Esophagus (tissue), 2 donors: ENCODE measurements at regions not wholly inside any gene's neighbourhood (a gene's known extent, or its start where the extent isn't known, plus 50 kb on each side); places are given as distances from the start of the nearest gene placed in this dataset.

Experiments used
- H3K27ac ChIP-seq, 2 donors: one replicate each; pipeline ENCODE4 v1.5.1; 2013; ENCODE audit warnings: low read depth in 2 of 2, mild to moderate bottlenecking in 2 of 2, inconsistent platforms in 1 of 2, low read length in 1 of 2, moderate library complexity in 1 of 2
- H3K27me3 ChIP-seq, 2 donors: one replicate each; pipeline ENCODE4 v1.6.1; 2013; ENCODE audit warnings: low read length in 2 of 2, control low read depth in 1 of 2, mild to moderate bottlenecking in 1 of 2; ENCODE audit not compliant: insufficient read depth in 2 of 2, control insufficient read depth in 1 of 2
- H3K36me3 ChIP-seq, 2 donors: one replicate each; pipeline ENCODE4 v1.6.1; 2013; ENCODE audit warnings: low read length in 1 of 2; ENCODE audit not compliant: control insufficient read depth in 2 of 2, insufficient read depth in 2 of 2
- H3K4me1 ChIP-seq, 2 donors: one replicate each; pipeline ENCODE4 v1.6.1; 2013; ENCODE audit warnings: low read length in 1 of 2; ENCODE audit not compliant: control insufficient read depth in 2 of 2, insufficient read depth in 2 of 2
- H3K4me3 ChIP-seq, 2 donors: one replicate each; pipeline ENCODE4 v1.5.1; 2013; ENCODE audit warnings: low read length in 2 of 2, mild to moderate bottlenecking in 2 of 2, low read depth in 1 of 2, moderate library complexity in 1 of 2
- H3K9me3 ChIP-seq, 2 donors: one replicate each; pipeline ENCODE4 v1.6.1; 2013; ENCODE audit warnings: mild to moderate bottlenecking in 2 of 2, low read depth in 1 of 2, low read length in 1 of 2, moderate library complexity in 1 of 2; ENCODE audit not compliant: control insufficient read depth in 2 of 2, insufficient read depth in 1 of 2
- WGBS, 2 donors: extraction: QIAGEN DNeasy Blood & Tissue Kit; methylation state at CpG; one replicate each; pipeline ENCODE4 v1.1.7; 2013; 5-methylcytosine and 5-hydroxymethylcytosine counted together
- donor health status: healthy with polysubstance abuse.
- donor health status: Bipolar disorder and iron deficiency.

DNA sequence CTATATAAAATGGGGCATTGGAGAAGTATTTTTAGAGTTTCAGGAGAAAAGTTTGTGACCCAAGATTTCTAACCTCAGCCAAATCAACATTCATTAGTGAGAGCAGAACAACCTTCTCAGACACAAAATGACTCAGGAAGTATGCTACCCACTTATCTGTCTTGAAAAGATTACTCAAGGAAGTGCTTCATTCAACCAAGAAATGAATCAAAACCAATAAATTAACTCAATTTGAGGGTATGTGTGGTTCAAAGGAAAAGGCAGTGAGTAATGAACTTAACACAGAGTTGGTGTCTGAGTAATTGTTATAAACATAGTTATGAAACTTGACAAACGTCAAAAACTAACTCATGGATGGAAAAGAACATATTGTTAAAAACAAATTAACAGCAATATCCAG lies 227.6 kb downstream of the HAO1 start:
- 36 to 62% methylated on average over 1 of the region's 1 CpG for WGBS, 2 donors
- Histone ChIP-seq H3K4me3 (no peak overlapping the region), H3K4me1 (no peaks in the 10 kb centered on the region), H3K36me3 (no peaks in the 10 kb centered on the region), H3K27ac (no peak overlapping the region), H3K9me3 (no peaks in the 10 kb centered on the region), H3K27me3 (no peaks in the 10 kb centered on the region)

DNA sequence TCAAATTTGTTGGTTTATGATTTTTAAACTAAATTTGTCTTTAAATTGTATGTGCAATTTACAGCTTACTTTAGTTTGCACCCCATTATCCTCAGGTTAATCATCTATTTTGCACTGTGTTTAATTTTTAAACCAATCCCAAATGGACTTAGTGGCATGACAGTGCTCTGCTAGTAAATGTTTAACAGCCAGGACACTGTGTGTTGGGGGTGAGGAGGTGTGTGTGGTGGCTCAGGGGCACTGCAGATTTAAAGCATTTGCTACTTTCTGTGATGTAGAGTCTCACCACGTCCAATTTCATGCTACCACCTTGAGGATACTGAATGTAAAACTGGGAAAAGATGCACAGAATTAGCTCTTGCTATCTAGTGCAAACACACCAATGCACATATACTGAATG lies 225.7 kb downstream of the HAO1 start:
- no peaks in the 10 kb centered on the region for H3K27me3 ChIP-seq
- WGBS, 2 donors = 3 to 28% methylated on average over 1 of the region's 1 CpG
- no peaks in the 10 kb centered on the region for H3K36me3 ChIP-seq
- H3K4me1 ChIP-seq = no peaks in the 10 kb centered on the region
- no peaks in the 10 kb centered on the region for H3K9me3 ChIP-seq
- no peak overlapping the region for H3K4me3 ChIP-seq
- no peak overlapping the region for H3K27ac ChIP-seq

DNA sequence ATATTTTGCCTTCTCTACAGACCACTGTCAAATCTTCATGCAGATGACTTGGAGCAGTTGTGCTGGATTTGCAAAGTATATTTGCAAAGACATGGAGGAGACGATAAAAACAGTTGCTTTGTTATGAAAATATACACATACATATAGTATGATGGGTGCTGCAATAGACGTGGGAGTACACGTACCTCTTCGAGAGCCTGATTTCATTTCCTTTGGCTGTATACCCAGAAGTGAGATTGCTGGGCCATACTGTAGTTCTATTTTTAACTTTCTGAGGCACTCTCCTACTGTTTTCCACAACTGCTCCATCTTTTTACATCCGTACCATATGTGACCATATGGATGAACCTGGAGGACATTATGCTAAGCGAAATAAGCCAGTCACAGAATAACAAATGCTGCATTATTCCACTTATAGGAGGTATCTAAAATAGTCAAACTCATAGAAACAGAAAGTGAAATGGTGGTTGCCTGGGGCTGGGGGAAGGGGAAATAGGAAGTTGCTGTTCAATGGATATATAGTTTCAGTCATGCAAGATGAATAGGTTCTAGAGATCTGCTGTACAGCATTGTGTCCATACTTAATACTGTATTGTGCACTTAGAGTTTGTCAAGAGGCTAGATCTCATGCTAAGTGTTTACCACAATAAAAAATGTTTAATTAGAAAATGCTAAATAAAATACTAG lies 223.8 kb downstream of the HAO1 start:
- Histone ChIP-seq H3K27me3 (no peaks in the 10 kb centered on the region), H3K36me3 (no peaks in the 10 kb centered on the region), H3K9me3 (no peaks in the 10 kb centered on the region), H3K27ac (no peak overlapping the region), H3K4me1 (no peaks in the 10 kb centered on the region), H3K4me3 (no peak overlapping the region)
- 72 to 78% methylated on average over 6 of the region's 6 CpGs for WGBS, 2 donors

DNA sequence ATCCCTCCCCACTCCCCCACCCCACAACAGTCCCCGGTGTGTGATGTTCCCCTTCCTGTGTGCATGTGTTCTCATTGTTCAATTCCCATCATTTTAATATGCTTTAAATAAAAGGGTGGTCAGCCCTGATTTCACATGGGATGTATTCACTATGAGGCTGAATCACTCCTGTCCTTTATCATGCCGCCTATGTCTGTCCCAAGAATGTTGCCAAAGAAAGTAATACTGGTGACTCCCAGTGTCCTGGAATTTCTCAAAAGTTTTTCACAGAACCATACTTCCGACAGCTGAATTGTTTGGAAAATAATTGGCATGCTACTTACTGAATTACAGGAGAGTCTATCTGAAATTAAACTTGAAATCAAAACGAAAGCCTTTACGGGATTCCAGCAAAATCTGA lies 217.7 kb downstream of the HAO1 start:
- H3K4me3 ChIP-seq = no peak overlapping the region
- H3K9me3 ChIP-seq = no peaks in the 10 kb centered on the region
- H3K27me3 ChIP-seq = no peaks in the 10 kb centered on the region
- WGBS, 2 donors = 79 to 83% methylated on average over 5 of the region's 5 CpGs
- no peak overlapping the region for H3K27ac ChIP-seq
- H3K4me1 ChIP-seq = no peaks in the 10 kb centered on the region
- no peaks in the 10 kb centered on the region for H3K36me3 ChIP-seq

DNA sequence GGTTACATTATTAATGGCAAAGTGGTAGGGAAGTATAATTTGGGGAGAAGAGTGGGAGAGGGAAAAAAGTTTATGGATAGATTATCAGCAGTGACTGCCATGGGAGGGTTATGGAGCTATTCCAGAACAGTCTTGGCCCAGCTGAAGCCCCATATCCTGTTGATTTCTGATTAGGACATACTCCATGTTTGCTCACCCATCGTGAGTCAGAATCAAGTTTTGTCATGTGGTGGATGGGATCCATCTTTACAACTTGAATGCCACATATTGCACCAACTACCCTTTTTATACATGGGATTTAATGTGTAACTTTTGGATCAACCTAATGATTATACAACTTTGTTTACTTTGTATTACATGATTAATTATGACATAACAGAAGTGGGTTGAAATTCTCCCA lies 217.0 kb downstream of the HAO1 start:
- Histone ChIP-seq H3K4me3 (no peak overlapping the region), H3K36me3 (no peaks in the 10 kb centered on the region), H3K27me3 (no peaks in the 10 kb centered on the region), H3K27ac (no peak overlapping the region), H3K4me1 (no peaks in the 10 kb centered on the region), H3K9me3 (no peaks in the 10 kb centered on the region)
- 13 to 40% methylated on average over 1 of the region's 1 CpG for WGBS, 2 donors

DNA sequence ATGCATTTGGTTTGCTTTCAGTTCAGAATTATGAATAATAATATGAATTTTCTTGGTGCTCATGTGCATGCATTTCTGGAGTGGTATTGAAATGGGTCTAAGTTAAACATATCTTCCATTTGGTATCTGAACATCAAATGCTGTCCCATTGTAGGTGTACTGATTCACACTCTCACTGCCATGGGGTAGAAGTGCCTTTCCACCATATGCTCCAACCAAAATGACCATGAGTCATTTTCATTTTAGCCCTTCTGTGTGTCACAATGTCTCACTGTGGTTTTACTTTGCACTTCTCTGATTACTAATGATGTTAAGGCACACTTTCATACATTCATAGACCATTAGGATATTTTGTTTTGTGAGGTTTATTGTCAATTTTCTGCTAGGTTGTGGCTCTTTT lies 211.9 kb downstream of the HAO1 start:
- H3K4me1 ChIP-seq = no peaks in the 10 kb centered on the region
- H3K27me3 ChIP-seq = no peaks in the 10 kb centered on the region
- no peak overlapping the region for H3K4me3 ChIP-seq
- no peaks in the 10 kb centered on the region for H3K9me3 ChIP-seq
- H3K36me3 ChIP-seq = no peaks in the 10 kb centered on the region
- H3K27ac ChIP-seq = no peak overlapping the region

DNA sequence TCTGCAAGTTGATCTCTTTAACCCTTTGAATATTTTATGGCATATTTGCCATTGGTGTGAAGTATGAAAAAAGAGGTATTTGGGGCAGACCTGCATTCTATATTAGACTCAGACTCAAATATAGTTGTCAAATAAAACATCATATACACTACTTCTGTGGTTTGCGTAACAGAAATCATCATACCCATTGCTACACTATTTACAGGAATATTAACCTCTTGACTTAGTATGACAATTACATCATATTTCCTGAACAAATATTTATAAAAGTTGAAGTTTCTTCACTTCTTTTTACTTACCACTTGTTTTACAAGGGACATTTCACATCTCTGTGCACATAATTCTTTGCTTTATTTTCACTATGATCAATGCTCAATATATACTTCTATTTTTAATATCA lies 206.0 kb downstream of the HAO1 start:
- 77 to 86% methylated on average over 1 of the region's 1 CpG for WGBS, 2 donors
- Histone ChIP-seq H3K27me3 (no peaks in the 10 kb centered on the region), H3K27ac (no peak overlapping the region), H3K4me3 (no peak overlapping the region), H3K36me3 (no peaks in the 10 kb centered on the region), H3K9me3 (no peaks in the 10 kb centered on the region), H3K4me1 (no peaks in the 10 kb centered on the region)

DNA sequence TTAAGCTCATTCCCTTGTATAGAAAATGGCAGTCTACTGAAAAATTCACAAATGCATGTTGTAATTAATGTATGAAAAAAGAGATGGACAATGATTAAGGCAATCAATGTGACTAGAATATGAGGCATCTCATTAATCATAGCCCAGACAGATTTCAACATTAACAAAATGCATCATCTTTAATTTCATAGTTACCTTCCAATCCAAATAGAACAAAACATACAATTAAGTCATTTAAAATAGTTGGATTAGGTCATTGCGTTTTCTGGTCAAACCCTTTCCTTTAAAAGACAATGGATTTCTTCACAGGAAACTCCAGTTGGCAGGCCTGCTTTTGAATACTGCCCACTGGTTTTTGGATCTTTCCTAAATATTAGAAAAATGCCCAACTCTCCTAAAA lies 203.9 kb downstream of the HAO1 start:
- no peak overlapping the region for H3K4me3 ChIP-seq
- no peaks in the 10 kb centered on the region for H3K4me1 ChIP-seq
- no peak overlapping the region for H3K27ac ChIP-seq
- H3K36me3 ChIP-seq = no peaks in the 10 kb centered on the region
- WGBS, 2 donors = 34 to 35% methylated on average over 1 of the region's 1 CpG
- no peaks in the 10 kb centered on the region for H3K9me3 ChIP-seq
- H3K27me3 ChIP-seq = no peaks in the 10 kb centered on the region

DNA sequence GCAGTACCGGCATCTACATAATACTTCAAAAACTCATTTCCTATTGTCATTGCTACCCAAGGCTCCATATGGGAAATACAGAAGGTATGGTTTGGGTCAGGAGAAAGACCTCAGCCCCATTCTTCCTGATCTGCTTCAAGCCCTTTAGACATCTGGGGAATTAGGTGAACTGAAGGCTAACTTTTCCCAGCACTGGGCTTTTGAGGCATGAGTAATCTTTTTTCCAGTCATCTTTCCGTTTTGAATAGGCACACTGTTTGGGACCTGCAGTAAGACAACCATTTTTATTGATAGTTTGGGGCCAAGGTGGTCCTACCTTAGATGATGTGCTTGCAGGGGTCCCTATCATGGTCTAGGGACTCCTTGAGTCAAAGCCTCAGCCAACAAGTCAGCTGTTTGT lies 198.4 kb downstream of the HAO1 start:
- no peaks in the 10 kb centered on the region for H3K27me3 ChIP-seq
- H3K36me3 ChIP-seq = no peaks in the 10 kb centered on the region
- no peaks in the 10 kb centered on the region for H3K4me1 ChIP-seq
- no peaks in the 10 kb centered on the region for H3K9me3 ChIP-seq
- WGBS, 2 donors = 80 to 82% methylated on average over 2 of the region's 2 CpGs
- no peak overlapping the region for H3K4me3 ChIP-seq
- H3K27ac ChIP-seq = no peak overlapping the region

DNA sequence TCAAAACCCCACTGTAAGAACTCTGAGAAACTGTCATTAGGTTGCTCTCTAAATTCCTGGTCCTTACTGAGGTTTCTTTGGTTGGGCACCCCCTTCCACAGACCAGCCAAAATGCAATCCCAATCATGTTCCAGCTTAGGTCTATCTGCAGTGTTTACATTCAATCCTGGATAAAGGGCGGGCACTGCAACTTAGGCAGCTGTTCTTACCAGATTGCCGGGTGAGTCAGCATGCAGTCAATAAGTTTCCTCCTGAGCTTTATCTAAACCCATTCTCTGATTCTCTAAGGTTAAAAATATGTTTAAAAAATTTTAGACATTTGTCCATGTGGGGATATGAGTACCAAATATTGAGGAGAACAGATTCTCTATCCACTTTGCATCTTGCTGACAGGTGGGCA lies 197.8 kb downstream of the HAO1 start:
- WGBS, 2 donors = 50 to 53% methylated on average over 2 of the region's 2 CpGs
- no peak overlapping the region for H3K4me3 ChIP-seq
- H3K4me1 ChIP-seq = no peaks in the 10 kb centered on the region
- no peaks in the 10 kb centered on the region for H3K9me3 ChIP-seq
- no peaks in the 10 kb centered on the region for H3K27me3 ChIP-seq
- no peak overlapping the region for H3K27ac ChIP-seq
- H3K36me3 ChIP-seq = no peaks in the 10 kb centered on the region
